Hippocampal formation (tissue), 2 donors: ENCODE measurements at regions not wholly inside any gene's neighbourhood (a gene's known extent, or its start where the extent isn't known, plus 50 kb on each side); places are given as distances from the start of the nearest gene placed in this dataset.
"Not testable (repeated sequence)": the region's sequence is repeated elsewhere in the genome, so short reads cannot be mapped to it uniquely, and the experiment has no call there.

ENCODE experiments used
- DNase-seq, 2 donors: peaks; one replicate each; lab custom pipeline; 2025; lab: John Stamatoyannopoulos, UW

GRCh38 chr4:140249351-140249750 lies 95.4 kb upstream of the MAML3 start:
- DNase-seq, result no peak

- no peak for DNase-seq
These were observed 93.3 kb upstream of the MAML3 start for GRCh38 chr4:140247237-140247636.

- DNase-seq, result no peak
These were observed 92.2 kb upstream of the MAML3 start for GRCh38 chr4:140246216-140246615.

GRCh38 chr4:140244328-140244727 lies 90.3 kb upstream of the MAML3 start:
- no peak for DNase-seq

GRCh38 chr4:140243278-140243753 lies 89.3 kb upstream of the MAML3 start:
- no peak for DNase-seq

GRCh38 chr4:140242357-140243277 lies 88.6 kb upstream of the MAML3 start:
- DNase-seq, result no peak

GRCh38 chr4:140240237-140240636 lies 86.3 kb upstream of the MAML3 start:
- no peak for DNase-seq

GRCh38 chr4:140239311-140239710 lies 85.3 kb upstream of the MAML3 start:
- no peak for DNase-seq

GRCh38 chr4:140238351-140239056 lies 84.5 kb upstream of the MAML3 start:
- DNase-seq, result peak; percentile 52 to 60

GRCh38 chr4:140237616-140238350 lies 83.8 kb upstream of the MAML3 start:
- DNase-seq, result peak; percentile 75 to 84

- DNase-seq, result no peak
These were observed 82.7 kb upstream of the MAML3 start for GRCh38 chr4:140236654-140237169.

- DNase-seq, result no peak
These were observed 80.7 kb upstream of the MAML3 start for GRCh38 chr4:140234697-140235060.

GRCh38 chr4:140233791-140234696 lies 80.1 kb upstream of the MAML3 start:
- DNase-seq, result no peak

- no peak for DNase-seq
These were observed 75.9 kb upstream of the MAML3 start for GRCh38 chr4:140229881-140230280.

- no peak for DNase-seq
These were observed 73.3 kb upstream of the MAML3 start for GRCh38 chr4:140227286-140227685.

- DNase-seq, result no peak
These were observed 69.2 kb upstream of the MAML3 start for GRCh38 chr4:140223056-140223810.

GRCh38 chr4:140222171-140222570 lies 68.2 kb upstream of the MAML3 start:
- DNase-seq, result no peak

GRCh38 chr4:140220058-140220457 lies 66.1 kb upstream of the MAML3 start:
- no peak for DNase-seq

- no peak for DNase-seq
These were observed 65.6 kb upstream of the MAML3 start for GRCh38 chr4:140219567-140219966.

- not testable (repeated sequence) for DNase-seq
These were observed 65.1 kb upstream of the MAML3 start for GRCh38 chr4:140219070-140219469.
